CD4-positive, alpha-beta T cell (primary cell): ENCODE measurements at regions not wholly inside any gene's neighbourhood (a gene's known extent, or its start where the extent isn't known, plus 50 kb on each side); places are given as distances from the start of the nearest gene placed in this dataset.

ENCODE experiments used
- ATAC-seq: fragments of 200-7000 bp; cut with Tn5 transposase; one replicate; pipeline ENCODE4 v1.10.0; 2022; ENCODE audit warnings: mild to moderate bottlenecking; ENCODE audit not compliant: poor library complexity
- CTCF ChIA-PET: fragments of 350-600 bp; sonication (Branson Sonifier 250); formaldehyde crosslinking; loops from one replicate; lab custom pipeline; 2021; ENCODE audit warnings: antibody characterized with exemption, inconsistent platforms; lab: Charles Lee
- POLR2A ChIA-PET: fragments of 350-600 bp; sonication (Branson Sonifier 250); formaldehyde crosslinking; loops from one replicate; lab custom pipeline; 2021; ENCODE audit warnings: antibody characterized with exemption, inconsistent platforms; lab: Charles Lee
- DNase-seq, 14 experiments: peaks; one replicate each; pipeline ENCODE4 v3.0.0-alpha.2; 2013 to 2020; ENCODE audit warnings: mixed read lengths in 2 of 14
- H3K27ac ChIP-seq, 2 donors: one replicate each; pipeline versions ENCODE4 v1.5.1 to v1.7.0; 2013; ENCODE audit warnings: low read length in 2 of 2, low read depth in 1 of 2, mild to moderate bottlenecking in 1 of 2
- H3K27me3 ChIP-seq, 2 experiments: 1 replicate in 1 of 2; 2 replicates in 1 of 2; pipeline versions ENCODE4 v1.6.1 to v1.7.0; 2013; ENCODE audit warnings: low read length in 2 of 2, control low read depth in 1 of 2, mild to moderate bottlenecking in 1 of 2, moderate library complexity in 1 of 2; ENCODE audit not compliant: insufficient read depth in 2 of 2, control insufficient read depth in 1 of 2
- H3K36me3 ChIP-seq: one replicate; pipeline ENCODE4 v1.6.1; 2013; ENCODE audit warnings: low read length, control low read depth; ENCODE audit not compliant: insufficient read depth
- H3K4me1 ChIP-seq: one replicate; pipeline ENCODE4 v1.6.1; 2013; ENCODE audit warnings: low read length, control low read depth; ENCODE audit not compliant: insufficient read depth
- H3K4me3 ChIP-seq: one replicate; pipeline ENCODE4 v1.5.1; 2013; ENCODE audit warnings: mild to moderate bottlenecking, low read length, moderate library complexity
- H3K9me3 ChIP-seq, 2 experiments: 1 replicate in 1 of 2; 2 replicates in 1 of 2; pipeline versions ENCODE4 v1.6.1 to v1.7.0; 2013; ENCODE audit warnings: low read length in 2 of 2, mild to moderate bottlenecking in 2 of 2, control low read depth in 1 of 2, moderate library complexity in 1 of 2; ENCODE audit not compliant: control insufficient read depth in 1 of 2, insufficient read depth in 1 of 2
- H3K27ac Mint-ChIP-seq: one replicate; pipeline ENCODE4 v1.8.0; 2020; ENCODE audit warnings: mixed read lengths
- H3K27me3 Mint-ChIP-seq: one replicate; pipeline ENCODE4 v1.8.0; 2021; ENCODE audit warnings: mixed read lengths
- H3K36me3 Mint-ChIP-seq: one replicate; pipeline ENCODE4 v1.8.0; 2021; ENCODE audit warnings: low read depth, mixed read lengths
- H3K4me1 Mint-ChIP-seq: one replicate; pipeline ENCODE4 v1.8.0; 2021; ENCODE audit warnings: low read depth, mixed read lengths
- H3K4me3 Mint-ChIP-seq: one replicate; pipeline ENCODE4 v1.8.0; 2020; ENCODE audit warnings: mild to moderate bottlenecking, mixed read lengths
- H3K9me3 Mint-ChIP-seq: one replicate; pipeline ENCODE4 v1.8.0; 2020; ENCODE audit warnings: mixed read lengths
- intact Hi-C, 2 experiments: fragments of 100-400 bp; cut with DNase I in 1 of 2; cut with micrococcal nuclease in 1 of 2; formaldehyde crosslinking; loops; one replicate each; pipeline versions ENCODE4 v1.15.1 to v1.9.0; 2023 to 2025; cut with DNase I, micrococcal nuclease
- TF ChIP-seq, protein P1 (sequence below): fragments of 200-600 bp; IDR thresholded peaks from one replicate; pipeline ENCODE4 v1.8.0; 2022; ENCODE audit warnings: antibody characterized with exemption, mild to moderate bottlenecking

DNA sequence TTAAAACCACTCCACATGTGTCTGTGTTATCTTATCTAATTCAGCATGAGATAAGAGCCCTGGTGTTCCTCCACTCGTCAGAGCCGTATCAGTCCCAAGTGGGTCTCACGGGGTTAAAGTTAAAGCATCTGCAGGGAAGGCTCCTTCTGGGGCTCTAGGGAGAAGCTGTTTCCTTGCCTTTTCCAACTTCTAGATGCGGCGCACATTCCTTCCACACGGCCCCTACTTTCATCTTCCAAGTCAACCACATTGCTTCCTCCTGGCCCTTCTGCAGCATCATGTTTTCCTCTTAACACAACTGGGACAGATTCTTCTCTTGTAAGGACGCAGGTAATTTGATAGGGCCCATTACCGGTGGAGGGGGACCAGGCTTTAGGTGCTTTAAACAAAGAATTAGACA is 620.1 kb upstream of the DPP6 start:
- peaks cover 5% of the 10 kb centered on the region in 2 experiments for H3K9me3 ChIP-seq
- ChIA-PET POLR2A (no interaction called here), CTCF (no interaction called here)
- H3K36me3 ChIP-seq: no peaks in the 10 kb centered on the region
- peaks cover 3% of the 10 kb centered on the region for H3K9me3 Mint-ChIP-seq
- no peak overlapping the region for H3K27ac ChIP-seq
- H3K27me3 ChIP-seq: no peaks in the 10 kb centered on the region
- no peak overlapping the region for H3K4me3 ChIP-seq
- H3K36me3 Mint-ChIP-seq: no peaks in the 10 kb centered on the region
- no peak for ATAC-seq
- H3K4me1 ChIP-seq: no peaks in the 10 kb centered on the region
- DNase-seq: no peak
- TF ChIP-seq, protein P1, sequence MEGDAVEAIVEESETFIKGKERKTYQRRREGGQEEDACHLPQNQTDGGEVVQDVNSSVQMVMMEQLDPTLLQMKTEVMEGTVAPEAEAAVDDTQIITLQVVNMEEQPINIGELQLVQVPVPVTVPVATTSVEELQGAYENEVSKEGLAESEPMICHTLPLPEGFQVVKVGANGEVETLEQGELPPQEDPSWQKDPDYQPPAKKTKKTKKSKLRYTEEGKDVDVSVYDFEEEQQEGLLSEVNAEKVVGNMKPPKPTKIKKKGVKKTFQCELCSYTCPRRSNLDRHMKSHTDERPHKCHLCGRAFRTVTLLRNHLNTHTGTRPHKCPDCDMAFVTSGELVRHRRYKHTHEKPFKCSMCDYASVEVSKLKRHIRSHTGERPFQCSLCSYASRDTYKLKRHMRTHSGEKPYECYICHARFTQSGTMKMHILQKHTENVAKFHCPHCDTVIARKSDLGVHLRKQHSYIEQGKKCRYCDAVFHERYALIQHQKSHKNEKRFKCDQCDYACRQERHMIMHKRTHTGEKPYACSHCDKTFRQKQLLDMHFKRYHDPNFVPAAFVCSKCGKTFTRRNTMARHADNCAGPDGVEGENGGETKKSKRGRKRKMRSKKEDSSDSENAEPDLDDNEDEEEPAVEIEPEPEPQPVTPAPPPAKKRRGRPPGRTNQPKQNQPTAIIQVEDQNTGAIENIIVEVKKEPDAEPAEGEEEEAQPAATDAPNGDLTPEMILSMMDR: no peak
- intact Hi-C loops: no loop called here
- no peaks in the 10 kb centered on the region for H3K4me1 Mint-ChIP-seq
- H3K27me3 Mint-ChIP-seq: no peaks in the 10 kb centered on the region
- H3K4me3 Mint-ChIP-seq: no peak overlapping the region
- H3K27ac Mint-ChIP-seq: no peak overlapping the region

GRCh38 chr7:153433223-153433622 is 619.0 kb upstream of the DPP6 start:
- no peaks in the 10 kb centered on the region for H3K36me3 ChIP-seq
- TF ChIP-seq, protein P1: no peak
- H3K27me3 ChIP-seq: no peaks in the 10 kb centered on the region
- ChIA-PET CTCF (no interaction called here), POLR2A (no interaction called here)
- H3K4me1 ChIP-seq: no peaks in the 10 kb centered on the region
- Mint-ChIP-seq H3K4me3 (no peak overlapping the region), H3K4me1 (no peaks in the 10 kb centered on the region), H3K27ac (no peak overlapping the region), H3K9me3 (peaks cover 7% of the 10 kb centered on the region), H3K36me3 (no peaks in the 10 kb centered on the region), H3K27me3 (no peaks in the 10 kb centered on the region)
- peaks cover 5% of the 10 kb centered on the region in 2 experiments for H3K9me3 ChIP-seq
- H3K4me3 ChIP-seq: no peak overlapping the region
- intact Hi-C loops: no loop called here
- DNase-seq: no peak
- no peak for ATAC-seq
- H3K27ac ChIP-seq: no peak overlapping the region

- H3K4me1 Mint-ChIP-seq: no peaks in the 10 kb centered on the region
- no peaks in the 10 kb centered on the region for H3K27me3 Mint-ChIP-seq
- H3K27ac Mint-ChIP-seq: no peak overlapping the region
- no peak for ATAC-seq
- no peak for DNase-seq
- CTCF ChIA-PET: no interaction called here
- Histone ChIP-seq H3K36me3 (no peaks in the 10 kb centered on the region), H3K27me3 (no peaks in the 10 kb centered on the region), H3K9me3 (peaks cover 0 to 14% of the 10 kb centered on the region in 2 experiments), H3K4me1 (no peaks in the 10 kb centered on the region), H3K4me3 (no peak overlapping the region), H3K27ac (no peak overlapping the region)
- intact Hi-C loops: no loop called here
- H3K4me3 Mint-ChIP-seq: no peak overlapping the region
- POLR2A ChIA-PET: no interaction called here
- no peaks in the 10 kb centered on the region for H3K36me3 Mint-ChIP-seq
- H3K9me3 Mint-ChIP-seq: peaks cover 7% of the 10 kb centered on the region
- TF ChIP-seq, protein P1: no peak
These were observed 611.5 kb upstream of the DPP6 start for GRCh38 chr7:153440715-153441114.
